RWPE2 (cell line): ENCODE measurements at regions not wholly inside any gene's neighbourhood (a gene's known extent, or its start where the extent isn't known, plus 50 kb on each side); places are given as distances from the start of the nearest gene placed in this dataset.
A peak's percentile ranks its signal among the peaks of the same experiment; 100 is the strongest.

ENCODE experiments used
- ATAC-seq: fragments of 200-7000 bp; cut with Tn5 transposase; 3 replicates; pipeline ENCODE4 v1.9.1; 2021; ENCODE audit warnings: low read depth
- DNase-seq: peaks from one replicate; pipeline ENCODE4 v3.0.0-alpha.2; 2020; ENCODE audit warnings: low spot score
- H3K27ac ChIP-seq: fragments of 450-650 bp; 2 replicates; pipeline ENCODE4 v1.5.1; 2017; ENCODE audit warnings: mild to moderate bottlenecking; ENCODE audit not compliant: poor library complexity, severe bottlenecking
- H3K27me3 ChIP-seq: fragments of 250-450 bp; sonication (Bioruptor Pico); 2 replicates; pipeline ENCODE4 v1.5.1; 2021; ENCODE audit warnings: mild to moderate bottlenecking, moderate library complexity; ENCODE audit not compliant: insufficient read depth, poor library complexity, severe bottlenecking
- H3K36me3 ChIP-seq: fragments of 250-450 bp; sonication (Bioruptor Pico); 2 replicates; pipeline ENCODE4 v1.5.1; 2020; ENCODE audit warnings: low read depth, mild to moderate bottlenecking, moderate library complexity
- H3K4me1 ChIP-seq: fragments of 250-450 bp; sonication (Bioruptor Pico); 2 replicates; pipeline ENCODE4 v1.5.1; 2021; ENCODE audit warnings: mild to moderate bottlenecking, moderate library complexity; ENCODE audit not compliant: insufficient read depth, poor library complexity, severe bottlenecking
- H3K4me3 ChIP-seq: fragments of 250-450 bp; sonication (Bioruptor Pico); 2 replicates; pipeline ENCODE4 v1.5.1; 2021; ENCODE audit warnings: mild to moderate bottlenecking, moderate library complexity; ENCODE audit not compliant: severe bottlenecking
- H3K9me3 ChIP-seq: fragments of 250-450 bp; sonication (Bioruptor Pico); 2 replicates; pipeline ENCODE4 v1.5.1; 2021; ENCODE audit warnings: mild to moderate bottlenecking, moderate library complexity; ENCODE audit not compliant: severe bottlenecking
- CTCF ChIP-seq: fragments of 450-650 bp; IDR thresholded peaks from one replicate; pipeline ENCODE4 v1.5.1; 2017; ENCODE audit warnings: mild to moderate bottlenecking, moderate library complexity; ENCODE audit not compliant: poor library complexity, severe bottlenecking

- ATAC-seq (no peak), DNase-seq (no peak)
- Histone ChIP-seq H3K4me3 (no peak overlapping the region), H3K4me1 (no peaks in the 10 kb centered on the region), H3K36me3 (no peaks in the 10 kb centered on the region), H3K27me3 (no peaks in the 10 kb centered on the region), H3K27ac (no peak overlapping the region), H3K9me3 (no peaks in the 10 kb centered on the region)
- TF ChIP-seq CTCF = no peak
These were observed 127.8 kb downstream of the PCDH7 start for GRCh38 chr4:30847958-30848357.

- Histone ChIP-seq H3K27me3 (no peaks in the 10 kb centered on the region), H3K27ac (no peak overlapping the region), H3K4me3 (no peak overlapping the region), H3K9me3 (no peaks in the 10 kb centered on the region), H3K36me3 (no peaks in the 10 kb centered on the region), H3K4me1 (no peaks in the 10 kb centered on the region)
- DNase-seq (no peak), ATAC-seq (no peak)
- no peak for TF ChIP-seq CTCF
These were observed 134.4 kb downstream of the PCDH7 start for GRCh38 chr4:30854531-30854930.

- H3K9me3 ChIP-seq = no peaks in the 10 kb centered on the region
- no peak overlapping the region for H3K27ac ChIP-seq
- TF ChIP-seq CTCF = no peak
- no peak overlapping the region for H3K4me3 ChIP-seq
- no peaks in the 10 kb centered on the region for H3K27me3 ChIP-seq
- ATAC-seq (no peak), DNase-seq (no peak)
- no peaks in the 10 kb centered on the region for H3K36me3 ChIP-seq
- no peaks in the 10 kb centered on the region for H3K4me1 ChIP-seq
These were observed 135.1 kb downstream of the PCDH7 start for GRCh38 chr4:30855232-30855631.

GRCh38 chr4:30856795-30857564 lies 136.8 kb downstream of the PCDH7 start:
- no peak overlapping the region for H3K27ac ChIP-seq
- ATAC-seq (no peak), DNase-seq (no peak)
- H3K4me3 ChIP-seq = no peak overlapping the region
- no peaks in the 10 kb centered on the region for H3K27me3 ChIP-seq
- H3K36me3 ChIP-seq = no peaks in the 10 kb centered on the region
- no peaks in the 10 kb centered on the region for H3K4me1 ChIP-seq
- no peak for TF ChIP-seq CTCF
- no peaks in the 10 kb centered on the region for H3K9me3 ChIP-seq

GRCh38 chr4:30860978-30861377 lies 140.8 kb downstream of the PCDH7 start:
- TF ChIP-seq CTCF = peak; percentile 19
- no peaks in the 10 kb centered on the region for H3K27me3 ChIP-seq
- ATAC-seq = peak; percentile 83
- no peaks in the 10 kb centered on the region for H3K36me3 ChIP-seq
- H3K27ac ChIP-seq = no peak overlapping the region
- no peak for DNase-seq
- no peak overlapping the region for H3K4me3 ChIP-seq
- peaks cover 7% of the 10 kb centered on the region for H3K4me1 ChIP-seq
- no peaks in the 10 kb centered on the region for H3K9me3 ChIP-seq
